ENCODE measurements at regions not wholly inside any gene's neighbourhood (a gene's known extent, or its start where the extent isn't known, plus 50 kb on each side); places are given as distances from the start of the nearest gene placed in this dataset.

GRCh38 chr10:85151506-85151905 is 823.1 kb downstream of the CCSER2 start:
- DNase-seq = no peak

- no peak for DNase-seq
Observed at GRCh38 chr10:85152496-85152895, 824.1 kb downstream of the CCSER2 start.

- DNase-seq = no peak
Observed at GRCh38 chr10:85152911-85153310, 824.5 kb downstream of the CCSER2 start.

GRCh38 chr10:85157206-85157605 is 828.8 kb downstream of the CCSER2 start:
- no peak for DNase-seq

DNA sequence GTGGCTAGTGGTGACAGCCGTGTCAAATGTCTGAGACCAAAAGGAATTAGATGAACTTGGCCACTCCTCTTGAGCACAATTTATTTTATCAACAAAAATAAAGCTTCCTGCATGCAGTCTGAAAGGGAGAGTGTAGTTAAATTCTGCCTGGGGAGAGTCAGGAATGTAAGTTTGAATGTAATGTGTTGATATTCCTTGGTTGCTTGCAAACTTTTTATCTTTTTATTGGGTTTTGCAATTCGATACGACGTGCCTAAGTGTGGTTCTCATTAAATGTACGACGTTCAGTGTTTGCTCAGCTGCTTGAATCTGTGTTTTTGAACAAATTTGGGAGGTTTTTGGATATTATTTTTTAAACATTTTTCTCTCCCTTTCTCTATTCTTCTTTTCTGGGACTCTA is 839.9 kb downstream of the CCSER2 start:
- DNase-seq = no peak

DNA sequence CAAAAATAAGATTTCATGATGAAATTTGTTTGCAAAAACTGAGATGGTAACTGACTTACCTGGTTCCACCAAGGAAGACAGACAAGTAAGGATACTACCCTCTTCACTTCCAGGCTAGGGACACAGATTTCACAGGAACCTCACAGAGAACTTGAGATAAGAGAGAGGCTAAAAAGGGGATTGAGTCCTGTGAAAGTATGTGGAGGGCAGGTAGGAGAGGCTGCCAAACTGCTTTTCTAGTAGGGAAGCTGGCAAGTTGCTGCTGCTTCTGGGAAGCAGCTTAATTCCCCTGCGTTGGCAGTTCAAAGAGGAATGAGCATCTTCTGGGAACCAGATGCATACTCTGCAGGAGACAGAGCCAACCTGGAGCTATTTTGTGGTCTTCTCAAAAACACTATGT is 841.6 kb downstream of the CCSER2 start:
- no peak for DNase-seq

DNA sequence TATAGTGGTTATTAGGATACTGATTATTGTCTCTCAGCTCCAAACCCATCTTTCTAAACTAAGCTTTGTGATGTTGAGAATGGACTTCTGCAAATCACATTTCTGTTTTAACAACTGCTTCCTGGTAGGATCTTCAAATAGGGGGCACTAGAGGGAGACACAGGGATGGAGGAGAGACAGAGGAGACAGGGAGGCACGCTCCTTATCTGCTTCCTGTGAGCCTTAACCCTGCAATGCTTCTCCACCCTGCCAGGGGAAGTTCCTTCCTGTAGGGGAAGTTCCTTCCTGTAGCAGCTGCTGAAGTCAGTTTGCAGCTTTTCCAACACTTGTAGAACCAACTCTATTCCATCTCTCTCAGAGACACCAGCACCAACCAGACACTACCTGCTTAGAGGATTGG is 847.2 kb downstream of the CCSER2 start:
- DNase-seq = no peak

- DNase-seq = no peak
Observed at GRCh38 chr10:85177767-85178166, 849.4 kb downstream of the CCSER2 start.

- DNase-seq = no peak
Observed at GRCh38 chr10:85187047-85187446, 858.7 kb downstream of the CCSER2 start.

DNA sequence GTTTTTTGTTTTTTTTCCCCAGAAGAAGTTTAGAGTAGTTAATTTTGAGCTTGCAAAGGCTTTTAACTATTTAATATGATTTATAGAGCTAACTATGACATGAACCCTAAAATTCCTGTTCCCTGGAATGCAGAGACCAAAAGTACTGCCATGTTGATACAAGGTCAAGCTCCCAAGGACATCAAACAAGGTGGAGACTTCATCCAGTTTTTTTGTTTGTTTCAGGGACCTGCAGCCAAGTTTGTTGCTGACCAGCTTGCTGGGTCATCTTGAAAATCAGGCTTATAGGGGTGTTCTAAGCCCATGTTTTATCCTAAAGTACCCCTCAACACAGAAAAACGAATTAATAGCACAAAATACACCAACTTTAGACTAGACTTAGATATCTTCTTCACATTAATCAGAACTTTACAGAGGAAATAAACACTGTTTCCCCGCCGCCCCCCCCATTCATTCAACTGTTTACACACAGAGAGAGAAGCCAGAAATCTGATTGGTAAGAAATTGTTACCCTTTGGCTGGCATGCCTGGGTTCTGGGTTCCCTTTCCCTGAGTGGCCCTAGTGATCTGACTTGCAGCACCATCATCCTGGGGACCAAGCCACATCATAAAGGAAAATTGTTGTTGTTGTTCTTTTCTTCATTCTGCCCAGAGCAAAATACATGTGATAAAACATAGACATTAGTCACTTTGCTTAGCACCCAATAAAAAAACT is 860.5 kb downstream of the CCSER2 start:
- DNase-seq = no peak

GRCh38 chr10:85193796-85194195 is 865.4 kb downstream of the CCSER2 start:
- DNase-seq = no peak

DNA sequence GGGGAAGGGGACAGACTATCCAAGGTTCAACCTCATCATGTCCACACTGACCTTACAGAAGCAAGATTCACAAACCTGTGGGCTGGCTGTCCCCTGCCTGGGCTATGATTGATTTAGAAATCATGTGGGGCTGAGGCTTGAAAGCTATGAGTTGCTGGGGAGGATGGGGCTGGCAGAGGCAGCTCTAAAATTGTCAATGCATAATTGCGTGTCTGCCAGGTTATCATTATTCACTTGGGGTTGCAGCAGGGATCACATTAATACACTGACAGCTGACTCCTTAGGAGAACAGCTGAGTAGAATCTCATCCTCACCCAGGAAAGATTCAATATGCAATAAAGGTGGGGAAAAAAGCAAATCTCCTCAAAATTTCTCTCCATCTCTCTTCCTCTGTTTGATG is 866.3 kb downstream of the CCSER2 start:
- DNase-seq = no peak

DNA sequence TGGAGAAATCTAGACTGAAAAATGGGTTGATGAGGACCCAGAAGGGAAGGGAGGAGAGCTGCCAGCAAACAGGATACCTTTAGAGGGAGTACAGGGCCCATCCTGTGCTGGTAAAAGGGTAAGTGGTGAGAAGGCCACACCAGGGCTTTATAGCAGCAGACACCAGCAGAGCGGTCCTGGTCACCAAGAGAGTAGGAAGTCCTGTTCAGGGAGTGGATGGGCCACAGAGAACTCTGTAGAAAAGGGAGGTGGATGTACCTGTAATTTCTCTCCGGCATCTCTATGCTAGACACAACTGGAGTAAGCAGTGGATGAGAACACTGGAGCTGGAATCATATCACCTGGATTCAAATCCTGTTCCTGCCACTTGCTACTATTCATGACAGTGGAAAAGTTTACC is 867.2 kb downstream of the CCSER2 start:
- DNase-seq = no peak

DNA sequence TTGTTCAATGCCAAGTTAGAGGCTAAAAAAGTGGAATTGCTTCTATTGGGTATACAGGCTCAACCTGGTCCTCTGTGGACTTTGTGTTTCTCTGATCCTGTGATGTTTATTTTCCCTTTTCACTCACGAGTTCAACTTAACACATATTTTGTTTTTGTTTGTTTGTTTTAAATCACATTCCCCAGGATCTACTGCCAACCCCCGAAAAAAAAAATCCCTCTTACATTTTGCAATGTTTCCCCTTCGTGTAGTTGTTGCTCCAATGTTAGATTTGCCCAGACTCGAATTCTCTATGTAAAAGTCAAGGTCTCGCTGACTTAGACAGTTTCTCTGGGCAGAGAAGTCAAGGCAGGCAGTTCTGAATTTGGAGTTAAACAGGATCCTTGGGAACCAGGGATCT is 876.4 kb downstream of the CCSER2 start:
- DNase-seq = no peak

DNA sequence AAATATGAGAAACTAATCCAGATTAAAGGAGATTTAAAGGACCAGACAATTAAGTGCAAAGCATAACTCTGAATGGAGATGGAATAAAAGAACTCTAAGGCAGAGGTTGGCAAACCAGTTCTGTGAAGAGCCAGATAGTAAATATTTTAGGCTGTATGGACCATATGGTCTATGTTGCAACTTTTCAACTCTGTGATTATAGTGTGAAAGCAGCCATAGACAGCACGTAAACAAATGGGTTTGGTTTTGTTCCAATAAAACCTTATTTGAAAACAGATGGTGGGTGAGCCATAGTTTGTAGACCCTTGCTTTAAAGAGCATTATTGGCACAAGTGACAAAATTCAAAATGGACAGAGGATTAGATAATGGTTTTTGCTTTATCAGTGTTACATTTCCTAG is 884.1 kb downstream of the CCSER2 start:
- DNase-seq = peak; percentile 45

- DNase-seq = no peak
Observed at GRCh38 chr10:85213493-85213892, 885.1 kb downstream of the CCSER2 start.

- DNase-seq = no peak
Observed at GRCh38 chr10:85222300-85222699, 893.9 kb downstream of the CCSER2 start.

GRCh38 chr10:85224366-85224940 is 896.1 kb downstream of the CCSER2 start:
- DNase-seq = no peak

GRCh38 chr10:85225311-85225710 is 896.9 kb downstream of the CCSER2 start:
- DNase-seq = no peak

DNA sequence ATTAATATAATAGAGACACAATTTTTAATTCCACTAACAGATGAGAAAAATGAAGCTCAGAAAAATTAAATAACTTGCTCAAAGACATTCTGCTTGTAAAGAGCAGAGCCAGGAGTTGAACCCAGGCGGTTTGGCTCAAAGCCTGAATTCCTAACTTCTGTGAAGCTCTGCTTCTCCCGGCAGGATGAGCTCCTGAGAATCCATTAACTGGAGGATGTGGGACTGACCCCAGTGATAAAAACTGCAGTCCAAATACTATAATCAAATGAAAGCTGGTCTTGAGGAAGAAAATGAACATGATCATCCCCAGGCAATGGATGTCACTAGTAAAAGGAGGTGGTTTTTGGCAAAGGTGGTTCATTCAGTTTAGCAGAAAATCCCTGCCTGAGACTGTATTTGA is 898.2 kb downstream of the CCSER2 start:
- no peak for DNase-seq

DNA sequence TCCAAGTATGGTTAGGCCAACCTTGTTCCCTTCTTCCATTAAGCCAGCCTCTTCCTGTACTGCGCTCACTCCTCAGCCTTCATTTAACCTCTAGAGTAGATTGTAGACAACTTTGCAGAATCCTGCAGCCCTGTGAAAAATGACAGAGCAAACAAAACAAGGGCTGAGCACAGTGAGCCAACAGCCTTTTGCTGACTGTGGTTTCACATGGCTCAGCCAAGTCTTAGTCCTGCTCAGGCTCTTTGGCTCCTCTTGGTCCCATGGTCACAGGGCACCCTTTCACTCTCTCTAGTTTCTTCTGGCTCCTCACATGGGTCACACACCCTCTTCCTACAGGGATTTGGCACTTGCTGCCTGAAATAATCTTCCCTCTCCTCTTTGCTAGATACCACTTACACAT is 900.3 kb downstream of the CCSER2 start:
- no peak for DNase-seq

DNA sequence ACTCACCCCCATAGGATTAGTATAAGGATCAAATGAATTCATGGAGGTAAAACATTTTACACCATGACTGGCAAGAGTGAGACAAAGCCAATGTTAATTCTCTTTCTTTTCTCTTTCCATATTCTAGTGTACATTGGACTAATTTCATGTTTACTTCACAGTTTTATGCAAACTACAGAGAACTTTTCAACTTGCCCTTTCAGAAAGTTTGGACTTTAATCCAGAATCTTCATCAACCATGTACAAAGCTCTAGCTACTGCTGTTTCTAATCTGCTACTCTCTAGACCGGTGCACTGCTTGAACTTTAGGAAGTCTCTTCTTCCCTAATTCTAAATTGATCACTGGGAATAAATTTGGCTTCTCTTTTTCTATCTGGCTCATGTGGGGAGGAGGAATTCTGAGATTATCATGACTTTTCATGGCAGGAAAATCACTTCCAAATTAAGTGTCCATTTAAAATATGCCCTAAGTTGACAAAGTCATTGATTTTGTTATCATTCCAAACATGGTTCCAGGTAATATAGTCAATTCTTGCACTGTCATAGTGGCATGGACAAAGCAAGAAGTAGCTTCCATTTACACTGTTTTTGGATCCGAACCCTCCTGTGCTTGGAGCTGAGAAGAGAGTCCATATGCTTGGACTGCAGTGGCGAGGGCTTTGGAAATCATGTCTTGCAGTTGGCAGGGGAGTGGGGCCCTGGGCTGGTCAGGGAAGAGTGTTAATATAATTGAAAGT is 903.3 kb downstream of the CCSER2 start:
- DNase-seq = no peak

DNA sequence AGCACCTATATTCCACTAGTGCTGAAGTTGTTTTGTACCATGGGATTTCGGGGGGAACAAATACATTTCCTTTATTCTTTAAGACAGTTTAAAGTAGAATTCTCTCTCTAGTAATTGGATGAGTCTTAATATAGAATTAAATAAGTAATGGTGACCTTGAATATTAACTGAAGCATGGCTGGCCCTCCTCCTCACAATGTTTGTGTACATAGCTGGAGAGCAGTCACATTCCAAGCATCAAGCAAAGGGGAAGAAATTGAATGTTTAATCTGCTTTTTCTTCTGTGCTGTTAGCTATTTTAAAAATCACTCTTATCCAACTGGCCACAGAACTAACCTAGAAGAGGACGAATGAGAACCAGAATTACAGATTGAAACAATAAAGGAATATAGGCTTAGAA is 906.9 kb downstream of the CCSER2 start:
- no peak for DNase-seq

DNA sequence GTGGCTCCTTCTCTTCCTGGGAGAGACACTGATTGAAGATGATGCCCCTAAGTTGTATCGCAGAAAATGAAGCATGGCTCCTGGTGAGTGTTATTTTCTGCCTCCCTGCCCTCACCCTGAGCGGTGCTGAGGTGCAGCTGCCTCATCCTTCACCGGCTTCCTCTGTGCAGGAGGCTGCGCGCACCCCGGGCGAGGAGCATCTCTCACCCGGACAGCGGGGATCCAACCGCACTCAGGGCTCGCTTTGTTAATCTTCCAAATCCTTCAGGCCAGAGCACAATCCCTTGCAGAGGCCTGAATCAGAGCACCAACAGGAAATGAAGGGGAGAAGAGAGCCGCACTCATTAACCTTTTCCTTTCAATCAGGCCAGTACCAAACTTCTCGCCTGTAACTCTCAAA is 910.3 kb downstream of the CCSER2 start:
- DNase-seq = no peak
